GM23248 (cell line): ENCODE measurements at regions not wholly inside any gene's neighbourhood (a gene's known extent, or its start where the extent isn't known, plus 50 kb on each side); places are given as distances from the start of the nearest gene placed in this dataset.

Experiments used
- DNase-seq: peaks from one replicate; pipeline ENCODE4 v3.0.0-alpha.2; 2015
- H2AFZ ChIP-seq: fragments of 200-600 bp; sonication (generic); 2 replicates; pipeline ENCODE4 v1.6.1; 2016; ENCODE audit warnings: antibody characterized with exemption
- H3F3A ChIP-seq: fragments of 200-600 bp; sonication (generic); 2 replicates; pipeline ENCODE4 v1.6.1; 2016; ENCODE audit warnings: mild to moderate bottlenecking, antibody characterized with exemption, mixed run types; ENCODE audit not compliant: insufficient read depth
- H3K27ac ChIP-seq: fragments of 200-600 bp; sonication (generic); 2 replicates; pipeline ENCODE4 v1.5.1; 2016; ENCODE audit warnings: mild to moderate bottlenecking
- H3K27me3 ChIP-seq: fragments of 200-600 bp; sonication (generic); replicated peaks from 2 replicates; pipeline ENCODE4 v1.6.1; 2016; ENCODE audit warnings: mild to moderate bottlenecking; ENCODE audit not compliant: insufficient read depth
- H3K36me3 ChIP-seq: fragments of 200-600 bp; sonication (generic); 2 replicates; pipeline ENCODE4 v1.6.1; 2016; ENCODE audit warnings: low read depth, mild to moderate bottlenecking
- H3K4me1 ChIP-seq: fragments of 200-600 bp; sonication (generic); 2 replicates; pipeline ENCODE4 v1.6.1; 2016; ENCODE audit warnings: mild to moderate bottlenecking; ENCODE audit not compliant: insufficient read depth
- H3K4me2 ChIP-seq: fragments of 200-600 bp; sonication (generic); one replicate; pipeline ENCODE4 v1.6.1; 2016; ENCODE audit warnings: mild to moderate bottlenecking; ENCODE audit not compliant: unreplicated experiment
- H3K4me3 ChIP-seq: fragments of 200-600 bp; sonication (generic); 2 replicates; pipeline ENCODE4 v1.5.1; 2016; ENCODE audit warnings: mild to moderate bottlenecking
- H3K79me2 ChIP-seq: fragments of 200-600 bp; sonication (generic); 2 replicates; pipeline ENCODE4 v1.6.1; 2016; ENCODE audit warnings: mild to moderate bottlenecking; ENCODE audit not compliant: insufficient read depth
- H3K9ac ChIP-seq: fragments of 200-600 bp; sonication (generic); 2 replicates; pipeline ENCODE4 v1.6.1; 2016; ENCODE audit warnings: mild to moderate bottlenecking
- H3K9me2 ChIP-seq: fragments of 200-600 bp; sonication (generic); 2 replicates; pipeline ENCODE4 v1.6.1; 2016; ENCODE audit warnings: mixed run types, mild to moderate bottlenecking, moderate library complexity; ENCODE audit not compliant: insufficient read depth
- H3K9me3 ChIP-seq: fragments of 200-600 bp; sonication (generic); one replicate; pipeline ENCODE4 v1.6.1; 2017; ENCODE audit warnings: low read depth
- H4K20me1 ChIP-seq: fragments of 200-600 bp; sonication (generic); 2 replicates; pipeline ENCODE4 v1.6.0; 2016; ENCODE audit not compliant: insufficient read depth
- EZH2 ChIP-seq: fragments of 200-600 bp; sonication (generic); IDR thresholded peaks from 2 replicates; pipeline ENCODE4 v1.6.1; 2018; ENCODE audit warnings: antibody characterized with exemption, mild to moderate bottlenecking; ENCODE audit not compliant: insufficient read depth, poor library complexity, severe bottlenecking
- EZH2phosphoT487 ChIP-seq: fragments of 200-600 bp; sonication (generic); IDR thresholded peaks from 2 replicates; pipeline ENCODE4 v1.6.1; 2018; ENCODE audit warnings: antibody characterized with exemption, moderate library complexity, mild to moderate bottlenecking, low read depth; ENCODE audit not compliant: insufficient read depth
- WGBS, 2 experiments: methylation state at CpG; one replicate each; pipeline ENCODE4 v1.1.6; 2015 to 2017; ENCODE audit warnings: low lambda C conversion rate in 2 of 2, low coverage in 1 of 2; ENCODE audit errors: missing lambda C conversion rate in 2 of 2; 5-methylcytosine and 5-hydroxymethylcytosine counted together
- in situ Hi-C: fragments of 300-500 bp; cut with MboI; formaldehyde crosslinking; loops from 2 replicates; pipeline ENCODE4 v1.15.0; 2020

DNA sequence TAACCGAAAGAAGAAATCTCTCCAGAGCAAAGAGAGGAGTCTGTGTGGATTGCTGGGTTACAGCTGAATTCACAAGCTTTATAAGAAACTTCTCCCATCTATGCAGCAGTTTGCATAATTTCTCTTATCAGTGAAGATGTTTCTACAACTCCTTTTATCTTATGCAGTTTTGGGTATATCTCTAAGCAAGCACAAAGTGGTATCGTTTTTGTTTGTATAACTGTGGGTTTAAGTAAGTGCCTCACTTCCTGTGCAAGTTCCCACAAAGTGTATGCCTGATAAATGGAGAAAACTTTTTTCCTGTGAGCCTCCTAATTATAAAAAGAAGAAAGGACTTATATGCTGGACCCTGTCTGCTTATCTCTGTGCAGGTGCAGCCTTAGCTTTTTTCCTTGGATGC, 205.6 kb downstream of the RPS4Y2 start:
- Histone ChIP-seq H3K4me1 (no peaks in the 10 kb centered on the region), H3K4me3 (no peak overlapping the region), H3K9me3 (no peaks in the 10 kb centered on the region), H3K4me2 (no peak overlapping the region), H3K36me3 (no peaks in the 10 kb centered on the region), H3K79me2 (no peaks in the 10 kb centered on the region), H3F3A (no peaks in the 10 kb centered on the region), H3K27me3 (no peaks in the 10 kb centered on the region), H4K20me1 (no peaks in the 10 kb centered on the region), H3K9ac (no peak overlapping the region), H2AFZ (no peak overlapping the region), H3K27ac (no peak overlapping the region), H3K9me2 (no peaks in the 10 kb centered on the region)
- 25 to 62% methylated on average over 2 of the region's 2 CpGs for WGBS, 2 experiments
- no peak for DNase-seq
- in situ Hi-C loops, result no loop called here
- TF ChIP-seq EZH2 (no peak), EZH2phosphoT487 (no peak)

DNA sequence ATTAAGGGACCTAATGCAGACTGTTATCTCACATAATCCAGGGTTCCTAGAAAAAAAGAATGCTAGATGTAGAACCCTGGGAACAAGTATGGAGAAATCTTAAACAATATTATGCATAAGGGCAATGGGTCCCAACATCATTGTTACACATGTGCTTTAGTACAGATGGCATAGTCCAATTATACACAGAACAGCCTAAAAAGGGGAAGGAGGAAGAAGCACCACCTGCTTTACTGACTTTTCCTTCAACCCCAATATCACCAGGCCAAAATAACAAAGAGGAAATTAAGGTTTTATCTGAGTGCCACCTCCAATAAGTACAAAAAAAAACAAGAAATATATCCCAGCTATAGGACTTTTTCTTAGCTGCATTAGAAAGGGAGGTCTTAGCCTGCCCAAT, 211.9 kb downstream of the RPS4Y2 start:
- Histone ChIP-seq H3K4me1 (no peaks in the 10 kb centered on the region), H3K9ac (no peak overlapping the region), H2AFZ (no peak overlapping the region), H3K27ac (no peak overlapping the region), H3K36me3 (no peaks in the 10 kb centered on the region), H3K4me3 (no peak overlapping the region), H4K20me1 (no peaks in the 10 kb centered on the region), H3F3A (no peaks in the 10 kb centered on the region), H3K9me3 (no peaks in the 10 kb centered on the region), H3K79me2 (no peaks in the 10 kb centered on the region), H3K27me3 (no peaks in the 10 kb centered on the region), H3K4me2 (no peak overlapping the region), H3K9me2 (no peaks in the 10 kb centered on the region)
- TF ChIP-seq EZH2phosphoT487, result no peak
- TF ChIP-seq EZH2, result no peak
- in situ Hi-C loops, result no loop called here
- DNase-seq, result no peak

DNA sequence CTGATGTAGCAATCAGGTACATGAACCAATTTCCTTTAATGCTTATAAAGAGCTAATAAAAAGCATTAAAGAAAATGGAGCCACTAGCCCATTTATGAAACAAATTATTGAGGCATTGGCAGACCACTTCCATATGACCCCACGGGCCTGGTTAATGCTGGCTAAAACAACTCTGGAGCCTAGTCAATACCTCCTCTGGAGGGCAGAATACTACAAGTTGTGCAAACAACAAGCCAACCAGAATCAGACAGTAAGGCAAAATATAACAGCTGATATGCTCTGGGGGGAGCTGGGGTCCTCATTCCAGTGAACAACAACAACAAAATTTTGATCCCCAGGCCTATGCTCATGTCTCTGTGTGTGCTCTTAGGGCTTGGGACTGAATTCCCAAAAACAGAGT, 212.3 kb downstream of the RPS4Y2 start:
- 0% methylated on average over 1 of the region's 1 CpG for WGBS, 2 experiments

DNA sequence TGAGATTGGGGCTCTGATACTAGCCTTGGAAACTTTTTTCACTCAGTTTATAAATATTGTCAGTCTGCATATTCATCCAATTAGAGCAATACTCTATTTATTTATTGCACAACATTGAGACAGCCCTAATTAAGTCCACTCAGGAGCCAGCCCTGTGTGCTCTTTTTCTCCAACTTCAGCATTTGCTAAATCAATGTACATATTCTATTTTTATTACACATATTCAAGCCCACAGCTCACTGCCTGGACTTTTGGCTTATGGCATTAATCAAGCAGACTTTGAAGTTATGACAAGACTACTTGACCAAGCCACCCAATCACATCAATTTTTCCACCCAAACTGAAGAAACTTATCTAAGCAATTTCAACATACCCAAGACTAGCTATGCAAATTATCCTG, 215.5 kb downstream of the RPS4Y2 start:
- H2AFZ ChIP-seq, result no peak overlapping the region
- no peaks in the 10 kb centered on the region for H3K27me3 ChIP-seq
- H3K9me2 ChIP-seq, result no peaks in the 10 kb centered on the region
- no peak for DNase-seq
- H3K9me3 ChIP-seq, result no peaks in the 10 kb centered on the region
- H3F3A ChIP-seq, result no peaks in the 10 kb centered on the region
- H3K4me2 ChIP-seq, result no peak overlapping the region
- no peaks in the 10 kb centered on the region for H3K36me3 ChIP-seq
- H3K79me2 ChIP-seq, result no peaks in the 10 kb centered on the region
- in situ Hi-C loops, result no loop called here
- H3K4me1 ChIP-seq, result no peaks in the 10 kb centered on the region
- no peak overlapping the region for H3K27ac ChIP-seq
- H3K4me3 ChIP-seq, result no peak overlapping the region
- no peak for TF ChIP-seq EZH2phosphoT487
- no peak for TF ChIP-seq EZH2
- no peak overlapping the region for H3K9ac ChIP-seq
- no peaks in the 10 kb centered on the region for H4K20me1 ChIP-seq

More for the DNA sequence above, 212.3 kb downstream of the RPS4Y2 start:
- Histone ChIP-seq H3K79me2 (no peaks in the 10 kb centered on the region), H3K27me3 (no peaks in the 10 kb centered on the region), H3K27ac (no peak overlapping the region), H3K9me2 (no peaks in the 10 kb centered on the region), H3K4me3 (no peak overlapping the region), H3K9ac (no peak overlapping the region), H4K20me1 (no peaks in the 10 kb centered on the region), H3K9me3 (no peaks in the 10 kb centered on the region), H3K36me3 (no peaks in the 10 kb centered on the region), H3F3A (no peaks in the 10 kb centered on the region), H3K4me1 (no peaks in the 10 kb centered on the region), H3K4me2 (no peak overlapping the region), H2AFZ (no peak overlapping the region)
- no peak for DNase-seq
- in situ Hi-C loops, result no loop called here
- TF ChIP-seq EZH2 (no peak), EZH2phosphoT487 (no peak)

DNA sequence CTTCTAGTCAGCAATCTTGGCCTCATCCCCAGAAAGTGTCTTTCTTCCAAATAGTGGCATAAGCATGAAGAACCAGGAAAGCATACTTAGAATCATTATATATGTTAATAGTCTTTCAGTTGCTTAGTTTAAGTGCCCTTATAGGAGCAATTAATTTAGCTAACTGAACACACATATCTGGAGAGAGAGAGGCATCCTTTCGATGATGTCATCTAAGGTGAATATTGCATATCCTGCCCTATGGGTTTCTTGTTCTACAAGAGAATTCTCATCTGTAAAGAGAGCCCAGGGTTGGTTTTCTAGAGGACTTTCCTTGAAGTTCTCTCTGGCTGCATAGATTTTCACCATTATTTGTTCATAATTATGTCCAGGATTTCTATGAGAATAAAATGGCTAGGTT, 230.1 kb downstream of the RPS4Y2 start:
- in situ Hi-C loops, result no loop called here
- Histone ChIP-seq H3K4me2 (no peak overlapping the region), H3K4me3 (no peak overlapping the region), H2AFZ (no peak overlapping the region), H3K9ac (no peak overlapping the region), H3K36me3 (no peaks in the 10 kb centered on the region), H4K20me1 (no peaks in the 10 kb centered on the region), H3K9me2 (no peaks in the 10 kb centered on the region), H3K27ac (no peak overlapping the region), H3F3A (no peaks in the 10 kb centered on the region), H3K79me2 (no peaks in the 10 kb centered on the region), H3K4me1 (no peaks in the 10 kb centered on the region), H3K9me3 (no peaks in the 10 kb centered on the region), H3K27me3 (no peaks in the 10 kb centered on the region)
- WGBS, 2 experiments, result 0% methylated on average over 1 of the region's 1 CpG
- no peak for DNase-seq
- TF ChIP-seq EZH2 (no peak), EZH2phosphoT487 (no peak)
